ENCODE measurements at regions not wholly inside any gene's neighbourhood (a gene's known extent, or its start where the extent isn't known, plus 50 kb on each side); places are given as distances from the start of the nearest gene placed in this dataset.

DNA sequence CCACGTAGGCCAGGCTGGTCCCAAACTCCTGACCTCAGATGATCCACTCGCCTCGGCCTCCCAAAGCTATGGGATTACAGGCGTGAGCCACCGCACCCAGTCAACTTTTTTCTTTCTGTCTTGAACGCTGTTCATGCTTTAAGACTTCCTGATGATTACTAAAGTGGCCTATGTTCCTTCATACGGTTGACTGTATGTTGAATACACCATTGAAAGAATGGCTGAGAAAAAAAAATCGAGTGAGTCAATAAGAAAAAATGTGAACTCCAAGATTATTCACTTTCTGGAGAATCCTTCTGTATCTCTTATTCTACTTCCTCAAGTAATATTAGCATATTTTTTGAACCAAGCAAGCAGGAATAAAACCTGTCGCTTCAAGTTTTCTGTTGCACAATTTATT is 955.0 kb downstream of the GATA3 start:
- ChIA-PET CTCF (no interaction called here), POLR2A (no interaction called here)

DNA sequence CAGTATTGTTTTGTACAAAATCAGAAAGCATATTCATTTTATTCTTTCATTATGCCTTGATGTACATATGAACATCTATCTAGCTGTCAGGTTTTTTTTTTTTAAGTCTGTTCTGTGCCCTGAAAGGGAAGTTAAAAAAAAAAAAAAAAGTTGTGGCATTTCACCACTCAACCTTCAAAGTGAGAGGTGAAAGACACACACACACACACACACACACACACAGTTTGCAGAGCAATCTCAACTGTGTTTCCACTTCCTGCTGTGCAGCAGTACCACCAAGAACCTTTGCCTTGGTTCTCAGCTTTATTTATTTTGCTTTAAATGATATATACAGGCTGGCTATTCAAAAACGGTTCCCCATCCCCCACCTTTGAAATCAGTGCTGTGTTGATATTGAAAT is 955.6 kb downstream of the GATA3 start:
- CTCF ChIA-PET, result interaction anchor here (2.3 kb wide), 1 partner anchor 11 kb away, joined by 7 read pairs; no protein-coding TSS in a partner anchor
- POLR2A ChIA-PET, result no interaction called here
- no peak for DNase-seq (ENCODE audit: extremely low spot score)
- TF ChIP-seq CTCF (IDR thresholded peaks at IDR 0.05; ENCODE audit: control extremely low read depth, extremely low read depth, low read depth, missing control alignments), result no peak

More for the DNA sequence above, 955.0 kb downstream of the GATA3 start:
- DNase-seq (ENCODE audit: extremely low spot score), result no peak
- no peak for TF ChIP-seq CTCF (IDR thresholded peaks at IDR 0.05; ENCODE audit: control extremely low read depth, extremely low read depth, low read depth, missing control alignments)

GRCh38 chr10:9010931-9011670 is 956.6 kb downstream of the GATA3 start:
- no peak for DNase-seq (ENCODE audit: extremely low spot score)
- POLR2A ChIA-PET, result no interaction called here
- TF ChIP-seq CTCF (IDR thresholded peaks at IDR 0.05; ENCODE audit: control extremely low read depth, extremely low read depth, low read depth, missing control alignments), result no peak
- CTCF ChIA-PET, result interaction anchor here (2.3 kb wide), 1 partner anchor 10 kb away, joined by 7 read pairs; no protein-coding TSS in a partner anchor

DNA sequence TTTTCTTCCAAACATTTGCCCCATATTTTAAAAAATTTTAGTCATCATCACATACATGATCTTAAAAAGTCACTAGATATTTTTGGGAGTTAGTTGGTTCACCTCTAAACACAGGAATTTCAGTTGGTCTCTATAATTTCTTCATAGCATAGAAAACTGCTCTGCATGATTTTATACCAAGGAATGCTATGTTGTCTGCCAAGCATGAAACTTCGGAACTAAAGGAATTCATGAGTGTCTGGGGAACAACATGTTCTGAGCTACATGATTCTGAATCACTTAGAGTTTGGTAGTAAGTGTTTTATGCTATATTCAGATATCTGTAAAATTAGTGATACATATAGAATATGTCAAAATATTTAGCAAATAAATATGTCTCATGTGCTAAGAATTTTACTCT is 957.8 kb downstream of the GATA3 start:
- POLR2A ChIA-PET, result no interaction called here
- CTCF ChIA-PET, result interaction anchor here (2.3 kb wide), 1 partner anchor 9 kb away, joined by 7 read pairs; no protein-coding TSS in a partner anchor
- DNase-seq (ENCODE audit: extremely low spot score), result no peak
- TF ChIP-seq CTCF (IDR thresholded peaks at IDR 0.05; ENCODE audit: control extremely low read depth, extremely low read depth, low read depth, missing control alignments), result no peak

DNA sequence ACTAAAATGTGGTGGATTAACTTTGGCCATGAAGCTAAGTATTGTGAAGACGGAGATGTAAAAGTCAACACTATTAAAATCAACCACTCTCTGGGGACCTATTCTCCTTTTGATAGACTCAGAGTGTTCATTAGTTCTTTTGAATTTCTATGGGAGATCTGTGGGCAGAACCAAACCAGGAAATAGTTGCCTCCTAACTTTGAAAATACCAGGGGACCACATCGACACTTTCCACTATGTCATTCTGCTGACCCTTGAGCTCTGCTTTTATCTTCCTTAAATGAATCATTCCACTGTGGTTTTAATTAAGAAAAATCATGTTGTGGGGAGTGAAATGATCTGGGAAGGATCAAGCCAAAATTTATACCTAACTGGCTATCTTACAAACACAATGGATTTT is 960.5 kb downstream of the GATA3 start:
- TF ChIP-seq CTCF (IDR thresholded peaks at IDR 0.05; ENCODE audit: control extremely low read depth, extremely low read depth, low read depth, missing control alignments), result no peak
- POLR2A ChIA-PET, result no interaction called here
- CTCF ChIA-PET, result interaction anchor here (0.9 kb wide), 1 partner anchor 14 kb away, joined by 3 read pairs; no protein-coding TSS in a partner anchor
- DNase-seq (ENCODE audit: extremely low spot score), result no peak

- POLR2A ChIA-PET, result no interaction called here
Measured at GRCh38 chr10:9015447-9015846, 961.0 kb downstream of the GATA3 start.

More at GRCh38 chr10:9015447-9015846, 961.0 kb downstream of the GATA3 start:
- TF ChIP-seq CTCF (IDR thresholded peaks at IDR 0.05; ENCODE audit: control extremely low read depth, extremely low read depth, low read depth, missing control alignments), result no peak
- no peak for DNase-seq (ENCODE audit: extremely low spot score)
- CTCF ChIA-PET, result interaction anchor here (0.9 kb wide), 1 partner anchor 14 kb away, joined by 3 read pairs; no protein-coding TSS in a partner anchor
